Esophagus muscularis mucosa (tissue), 4 donors: ENCODE measurements at regions not wholly inside any gene's neighbourhood (a gene's known extent, or its start where the extent isn't known, plus 50 kb on each side); places are given as distances from the start of the nearest gene placed in this dataset.

ENCODE experiments used
- DNase-seq: peaks from one replicate; pipeline ENCODE4 v3.0.0-alpha.2; 2017; ENCODE audit errors: extremely low spot score
- H3K27ac ChIP-seq, 4 donors: fragments of 200-600 bp; sonication (generic); replicated peaks in 1 of 4; 1 replicate in 3 of 4; 2 replicates in 1 of 4; pipeline ENCODE4 v1.5.1; 2016 to 2019; ENCODE audit warnings: mild to moderate bottlenecking in 1 of 4
- H3K27me3 ChIP-seq, 4 donors: fragments of 200-600 bp; sonication (generic); one replicate each; pipeline versions ENCODE4 v1.5.1 to v1.6.0; 2016 to 2019
- H3K36me3 ChIP-seq, 4 donors: fragments of 200-600 bp; sonication (generic); one replicate each; pipeline ENCODE4 v1.5.1; 2016 to 2019
- H3K4me1 ChIP-seq, 4 donors: fragments of 200-600 bp; sonication (generic); one replicate each; pipeline ENCODE4 v1.5.1; 2016 to 2019
- H3K4me3 ChIP-seq, 4 donors: fragments of 200-600 bp; sonication (generic); 1 replicate in 2 of 4; 2 replicates in 2 of 4; pipeline ENCODE4 v1.5.1; 2016 to 2019; ENCODE audit warnings: mild to moderate bottlenecking in 4 of 4, moderate library complexity in 1 of 4
- H3K9me3 ChIP-seq, 4 donors: fragments of 200-600 bp; sonication (generic); 1 replicate in 3 of 4; 2 replicates in 1 of 4; pipeline ENCODE4 v1.5.1; 2016 to 2019
- CTCF ChIP-seq, 3 experiments: fragments of 200-600 bp in 2 of 3; fragments of 450-650 bp in 1 of 3; sonication (generic) in 2 of 3; IDR thresholded peaks; one replicate each; pipeline ENCODE4 v1.5.1; 2017 to 2019; ENCODE audit warnings: antibody characterized with exemption in 3 of 3, mild to moderate bottlenecking in 2 of 3, moderate library complexity in 1 of 3
- EP300 ChIP-seq: sonication (generic); formaldehyde crosslinking; IDR thresholded peaks from one replicate; pipeline ENCODE4 v1.6.1; 2017; ENCODE audit warnings: antibody characterized with exemption
- POLR2A ChIP-seq: fragments of 450-650 bp; IDR thresholded peaks from one replicate; pipeline ENCODE4 v1.6.1; 2017; ENCODE audit warnings: antibody characterized with exemption, moderate library complexity, mild to moderate bottlenecking, low read depth
- POLR2AphosphoS5 ChIP-seq, 2 donors: sonication (generic); formaldehyde crosslinking; IDR thresholded peaks; one replicate each; pipeline ENCODE4 v1.6.1; 2017; ENCODE audit warnings: antibody characterized with exemption in 2 of 2
- WGBS: methylation state at CpG from one replicate; pipeline ENCODE4 v1.1.5; 2018; 5-methylcytosine and 5-hydroxymethylcytosine counted together
- intact Hi-C: fragments of 100-400 bp; cut with DNase I; formaldehyde crosslinking; loops from one replicate; pipeline ENCODE4 v1.15.1; 2023

- intact Hi-C loops, result no loop called here
- no peak for TF ChIP-seq CTCF (IDR thresholded peaks at IDR 0.05)
- no peak for TF ChIP-seq POLR2AphosphoS5 (IDR thresholded peaks at IDR 0.05)
- no peak for TF ChIP-seq POLR2A
- no peak for TF ChIP-seq EP300
- WGBS, result 93% methylated on average over 3 of the region's 3 CpGs
Observed at GRCh38 chr11:79925570-79925969, 484.7 kb upstream of the TENM4 start.

GRCh38 chr11:79922641-79923040, 481.8 kb upstream of the TENM4 start:
- no peak for DNase-seq
- no peaks in the 10 kb centered on the region for H3K9me3 ChIP-seq
- H3K4me3 ChIP-seq, result no peak overlapping the region
- H3K36me3 ChIP-seq, result no peaks in the 10 kb centered on the region
- no peak for TF ChIP-seq POLR2AphosphoS5 (IDR thresholded peaks at IDR 0.05)
- TF ChIP-seq POLR2A, result no peak
- no peak for TF ChIP-seq EP300
- intact Hi-C loops, result no loop called here
- no peaks in the 10 kb centered on the region for H3K4me1 ChIP-seq
- H3K27me3 ChIP-seq, result no peaks in the 10 kb centered on the region
- no peak overlapping the region for H3K27ac ChIP-seq
- WGBS, result 91% methylated on average over 3 of the region's 3 CpGs

More at GRCh38 chr11:79925570-79925969, 484.7 kb upstream of the TENM4 start:
- no peaks in the 10 kb centered on the region for H3K27me3 ChIP-seq
- no peaks in the 10 kb centered on the region for H3K36me3 ChIP-seq
- peak; percentile 19 for DNase-seq
- H3K9me3 ChIP-seq, result no peaks in the 10 kb centered on the region
- H3K4me1 ChIP-seq, result no peaks in the 10 kb centered on the region
- no peak overlapping the region for H3K27ac ChIP-seq
- no peak overlapping the region for H3K4me3 ChIP-seq

- intact Hi-C loops, result no loop called here
- 89% methylated on average over 1 of the region's 1 CpG for WGBS
Observed at GRCh38 chr11:79920480-79920879, 479.6 kb upstream of the TENM4 start.

GRCh38 chr11:79919350-79919749, 478.5 kb upstream of the TENM4 start:
- Histone ChIP-seq H3K9me3 (no peaks in the 10 kb centered on the region), H3K36me3 (no peaks in the 10 kb centered on the region), H3K4me1 (no peaks in the 10 kb centered on the region), H3K27me3 (no peaks in the 10 kb centered on the region), H3K27ac (no peak overlapping the region), H3K4me3 (no peak overlapping the region)
- intact Hi-C loops, result no loop called here
- peak; percentile 37 for DNase-seq
- TF ChIP-seq EP300, result no peak

More at GRCh38 chr11:79920480-79920879, 479.6 kb upstream of the TENM4 start:
- no peaks in the 10 kb centered on the region for H3K9me3 ChIP-seq
- H3K27me3 ChIP-seq, result no peaks in the 10 kb centered on the region
- no peaks in the 10 kb centered on the region for H3K4me1 ChIP-seq
- no peak for DNase-seq
- H3K27ac ChIP-seq, result no peak overlapping the region
- no peak overlapping the region for H3K4me3 ChIP-seq
- H3K36me3 ChIP-seq, result no peaks in the 10 kb centered on the region
- no peak for TF ChIP-seq EP300
- no peak for TF ChIP-seq POLR2A
- TF ChIP-seq CTCF (IDR thresholded peaks at IDR 0.05), result no peak
- TF ChIP-seq POLR2AphosphoS5 (IDR thresholded peaks at IDR 0.05), result no peak

GRCh38 chr11:79918846-79919245, 478.0 kb upstream of the TENM4 start:
- H3K27me3 ChIP-seq, result no peaks in the 10 kb centered on the region
- TF ChIP-seq POLR2A (no peak), EP300 (no peak), CTCF (IDR thresholded peaks at IDR 0.05) (no peak), POLR2AphosphoS5 (IDR thresholded peaks at IDR 0.05) (no peak)
- no peaks in the 10 kb centered on the region for H3K4me1 ChIP-seq
- 58% methylated on average over 1 of the region's 1 CpG for WGBS
- H3K27ac ChIP-seq, result no peak overlapping the region
- H3K9me3 ChIP-seq, result no peaks in the 10 kb centered on the region
- no peak for DNase-seq
- no peak overlapping the region for H3K4me3 ChIP-seq
- no peaks in the 10 kb centered on the region for H3K36me3 ChIP-seq
- intact Hi-C loops, result no loop called here

GRCh38 chr11:79906164-79906563, 465.3 kb upstream of the TENM4 start:
- Histone ChIP-seq H3K9me3 (no peaks in the 10 kb centered on the region), H3K27me3 (no peaks in the 10 kb centered on the region), H3K27ac (no peak overlapping the region), H3K4me3 (no peak overlapping the region), H3K4me1 (no peaks in the 10 kb centered on the region), H3K36me3 (no peaks in the 10 kb centered on the region)
- intact Hi-C loops, result no loop called here
- no peak for DNase-seq
- TF ChIP-seq EP300 (no peak), POLR2A (no peak), CTCF (IDR thresholded peaks at IDR 0.05) (no peak), POLR2AphosphoS5 (IDR thresholded peaks at IDR 0.05) (no peak)
- WGBS, result 76% methylated on average over 8 of the region's 8 CpGs
